A673 (cell line): ENCODE measurements at regions not wholly inside any gene's neighbourhood (a gene's known extent, or its start where the extent isn't known, plus 50 kb on each side); places are given as distances from the start of the nearest gene placed in this dataset.

Experiments
- EZH2 ChIP-seq: fragments of 200-600 bp; sonication (generic); IDR thresholded peaks from 2 replicates; pipeline ENCODE4 v1.6.1; 2017; ENCODE audit warnings: borderline replicate concordance, low read depth, mild to moderate bottlenecking, mixed read lengths, antibody characterized with exemption, low read length; ENCODE audit not compliant: poor library complexity, severe bottlenecking
- TF ChIP-seq, protein P1 (sequence below): fragments of 300-800, 200-600 bp; sonication (generic); conservative IDR thresholded peaks from 2 replicates; pipeline ENCODE4 v1.5.1; 2017; ENCODE audit warnings: low read depth, mild to moderate bottlenecking, antibody characterized with exemption, low read length, moderate library complexity, mixed read lengths

DNA sequence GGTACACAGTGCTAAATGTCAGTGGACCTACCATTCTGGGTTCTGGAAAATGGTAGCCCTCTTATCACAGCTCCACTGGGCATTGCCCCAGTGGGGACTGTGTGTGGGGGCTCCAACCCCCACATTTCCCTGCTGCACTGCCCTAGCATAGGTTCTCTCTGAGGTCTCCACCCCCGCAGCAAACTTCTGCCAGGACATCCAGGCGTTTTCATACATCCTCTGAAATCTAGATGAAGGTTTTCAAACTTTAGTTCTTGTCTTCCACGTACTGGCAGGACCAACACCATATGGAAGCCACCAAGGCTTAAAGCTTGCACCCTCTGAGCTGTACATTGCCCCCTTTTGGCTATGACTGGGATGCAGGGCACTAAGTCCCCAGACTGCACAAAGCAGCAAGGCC lies 788.2 kb upstream of the ALCAM start:
- TF ChIP-seq, protein P1, sequence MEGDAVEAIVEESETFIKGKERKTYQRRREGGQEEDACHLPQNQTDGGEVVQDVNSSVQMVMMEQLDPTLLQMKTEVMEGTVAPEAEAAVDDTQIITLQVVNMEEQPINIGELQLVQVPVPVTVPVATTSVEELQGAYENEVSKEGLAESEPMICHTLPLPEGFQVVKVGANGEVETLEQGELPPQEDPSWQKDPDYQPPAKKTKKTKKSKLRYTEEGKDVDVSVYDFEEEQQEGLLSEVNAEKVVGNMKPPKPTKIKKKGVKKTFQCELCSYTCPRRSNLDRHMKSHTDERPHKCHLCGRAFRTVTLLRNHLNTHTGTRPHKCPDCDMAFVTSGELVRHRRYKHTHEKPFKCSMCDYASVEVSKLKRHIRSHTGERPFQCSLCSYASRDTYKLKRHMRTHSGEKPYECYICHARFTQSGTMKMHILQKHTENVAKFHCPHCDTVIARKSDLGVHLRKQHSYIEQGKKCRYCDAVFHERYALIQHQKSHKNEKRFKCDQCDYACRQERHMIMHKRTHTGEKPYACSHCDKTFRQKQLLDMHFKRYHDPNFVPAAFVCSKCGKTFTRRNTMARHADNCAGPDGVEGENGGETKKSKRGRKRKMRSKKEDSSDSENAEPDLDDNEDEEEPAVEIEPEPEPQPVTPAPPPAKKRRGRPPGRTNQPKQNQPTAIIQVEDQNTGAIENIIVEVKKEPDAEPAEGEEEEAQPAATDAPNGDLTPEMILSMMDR: no peak
- no peak for TF ChIP-seq EZH2
